AG04450 (cell line): ENCODE measurements at regions not wholly inside any gene's neighbourhood (a gene's known extent, or its start where the extent isn't known, plus 50 kb on each side); places are given as distances from the start of the nearest gene placed in this dataset.

Experiments
- CTCF ChIA-PET: fragments of 300-600, 350-600 bp; formaldehyde crosslinking; extraction: SDS; loops from one replicate; lab custom pipeline; 2022; ENCODE audit warnings: antibody characterized with exemption, inconsistent platforms; lab: Charles Lee
- POLR2A ChIA-PET: fragments of 350-600 bp; formaldehyde crosslinking; extraction: SDS; loops from one replicate; lab custom pipeline; 2021; ENCODE audit warnings: antibody characterized with exemption, inconsistent platforms; lab: Yijun Ruan, JAX
- DNase-seq: peaks from one replicate; pipeline ENCODE4 v3.0.0-alpha.2; 2011; ENCODE audit warnings: low read depth, low spot score
- H3K27ac ChIP-seq: one replicate; pipeline ENCODE4 v1.5.1; 2012; ENCODE audit warnings: low read depth, low read length, control low read depth
- H3K27me3 ChIP-seq: one replicate; pipeline ENCODE4 v1.6.0; 2012; ENCODE audit warnings: low read length; ENCODE audit not compliant: control insufficient read depth, insufficient read depth
- H3K4me3 ChIP-seq: 2 replicates; pipeline ENCODE4 v1.5.1; 2011; ENCODE audit warnings: mild to moderate bottlenecking, low read depth, low read length, control low read depth
- H3K9me3 ChIP-seq: 2 replicates; pipeline ENCODE4 v1.5.1; 2012; ENCODE audit warnings: low read length; ENCODE audit not compliant: control insufficient read depth, insufficient read depth
- CTCF ChIP-seq: IDR thresholded peaks from 2 replicates; pipeline ENCODE4 v1.5.1; 2011; ENCODE audit warnings: low read depth, low read length, control low read depth, inconsistent platforms

DNA sequence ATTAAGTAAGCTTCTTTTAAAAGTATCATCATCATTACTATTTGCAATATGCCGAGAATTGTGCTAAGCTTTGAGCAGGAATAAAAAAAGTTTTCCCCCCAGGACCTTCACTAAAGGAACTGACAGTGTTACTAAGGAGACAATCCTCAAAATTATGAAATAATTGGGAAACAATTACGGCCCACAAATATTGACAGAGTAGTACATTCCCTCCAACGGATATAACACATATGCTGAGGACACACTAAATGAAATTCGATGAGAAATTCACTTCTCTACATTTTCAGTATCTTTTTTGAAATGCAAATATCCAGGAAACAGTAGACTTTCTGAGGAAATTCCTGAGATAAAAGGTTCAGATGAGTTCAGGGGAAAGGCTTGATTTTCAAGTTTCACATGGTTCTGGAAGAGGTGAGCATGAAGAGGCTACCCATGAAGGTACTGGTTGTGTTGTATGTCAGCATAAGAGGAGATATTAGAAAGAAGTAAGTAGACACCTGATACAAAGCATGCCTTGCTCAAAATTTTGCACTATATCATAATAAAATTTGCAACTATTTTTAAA is 171.2 kb upstream of the NR5A2 start:
- Histone ChIP-seq H3K9me3 (no peaks in the 10 kb centered on the region), H3K27me3 (no peaks in the 10 kb centered on the region), H3K27ac (no peak overlapping the region), H3K4me3 (no peak overlapping the region)
- ChIA-PET POLR2A (no interaction called here), CTCF (no interaction called here)
- no peak for DNase-seq
- TF ChIP-seq CTCF = no peak

- Histone ChIP-seq H3K4me3 (no peak overlapping the region), H3K27me3 (no peaks in the 10 kb centered on the region), H3K27ac (no peak overlapping the region), H3K9me3 (no peaks in the 10 kb centered on the region)
- no peak for DNase-seq
- TF ChIP-seq CTCF = no peak
- ChIA-PET CTCF (no interaction called here), POLR2A (no interaction called here)
Observed at GRCh38 chr1:199857108-199857507, 170.4 kb upstream of the NR5A2 start.

- TF ChIP-seq CTCF = no peak
- Histone ChIP-seq H3K27me3 (no peaks in the 10 kb centered on the region), H3K27ac (no peak overlapping the region), H3K4me3 (no peak overlapping the region), H3K9me3 (no peaks in the 10 kb centered on the region)
- POLR2A ChIA-PET = no interaction called here
- no peak for DNase-seq
- CTCF ChIA-PET = no interaction called here
Observed at GRCh38 chr1:199857516-199857915, 170.0 kb upstream of the NR5A2 start.

DNA sequence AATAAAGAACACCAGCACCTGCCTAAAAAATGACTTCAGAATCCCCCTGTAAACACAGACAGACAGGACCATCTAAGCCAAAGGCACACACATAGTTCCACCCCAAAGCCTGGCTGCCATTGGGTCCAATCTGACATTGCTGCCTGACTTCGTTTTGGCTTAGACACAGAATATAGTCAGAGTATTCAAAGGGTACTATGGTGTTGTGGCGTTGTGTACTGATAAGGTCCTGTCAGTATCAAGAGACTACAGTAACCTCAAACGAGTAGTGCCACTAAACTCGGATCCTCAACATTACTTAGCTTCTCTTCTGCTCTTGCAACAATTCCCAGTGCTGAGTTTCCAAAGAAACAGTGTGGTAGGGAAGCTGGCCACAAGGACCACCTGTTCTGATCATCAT is 169.3 kb upstream of the NR5A2 start:
- Histone ChIP-seq H3K27ac (no peak overlapping the region), H3K4me3 (no peak overlapping the region), H3K27me3 (no peaks in the 10 kb centered on the region), H3K9me3 (no peaks in the 10 kb centered on the region)
- TF ChIP-seq CTCF = no peak
- DNase-seq = no peak
- ChIA-PET POLR2A (no interaction called here), CTCF (no interaction called here)

DNA sequence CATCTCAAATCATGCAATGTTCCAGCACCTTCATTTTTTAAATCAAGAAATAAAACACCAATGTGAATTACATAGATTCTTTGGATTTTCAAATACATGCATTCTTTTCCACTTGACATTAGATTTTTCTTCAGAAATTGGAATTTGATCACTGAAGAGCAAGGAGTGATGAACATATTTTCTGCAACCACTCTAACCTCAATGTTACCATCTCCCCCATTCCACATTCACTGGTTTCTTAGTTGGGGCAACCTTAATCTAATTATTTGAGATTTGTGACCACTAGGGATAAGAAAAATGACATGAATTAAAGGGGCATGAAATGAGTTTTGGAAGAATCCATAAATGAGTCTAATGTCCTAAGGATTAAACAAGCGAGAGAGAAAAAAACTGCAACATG is 168.7 kb upstream of the NR5A2 start:
- DNase-seq = no peak
- POLR2A ChIA-PET = no interaction called here
- no peaks in the 10 kb centered on the region for H3K27me3 ChIP-seq
- CTCF ChIA-PET = no interaction called here
- no peaks in the 10 kb centered on the region for H3K9me3 ChIP-seq
- no peak overlapping the region for H3K27ac ChIP-seq
- no peak for TF ChIP-seq CTCF
- no peak overlapping the region for H3K4me3 ChIP-seq
